ENCODE measurements at regions not wholly inside any gene's neighbourhood (a gene's known extent, or its start where the extent isn't known, plus 50 kb on each side); places are given as distances from the start of the nearest gene placed in this dataset.
"Not testable (repeated sequence)": the region's sequence is repeated elsewhere in the genome, so short reads cannot be mapped to it uniquely, and the experiment has no call there.

- DNase-seq (ENCODE audit: low spot score) = no peak
These were observed 302.9 kb upstream of the MBL2 start for GRCh38 chr10:53075469-53075868.

DNA sequence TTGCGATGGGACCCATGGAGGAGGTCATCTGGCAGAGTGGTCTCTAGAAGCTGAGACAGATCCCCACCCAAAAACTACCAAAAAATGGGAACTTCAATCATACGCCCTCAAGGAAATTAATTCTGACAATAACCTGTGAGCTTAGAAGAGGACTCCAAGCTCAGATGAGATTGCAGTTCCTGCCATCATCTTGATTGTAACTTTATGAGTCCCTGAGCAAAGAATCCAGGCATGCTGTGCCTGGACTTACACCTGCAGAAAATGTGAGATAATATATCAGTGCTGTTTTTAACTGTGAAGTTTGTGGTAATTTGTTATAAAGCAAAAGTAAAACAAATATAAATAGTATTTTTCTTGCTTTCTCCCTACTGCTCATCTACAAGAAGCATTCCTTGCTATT, 299.6 kb upstream of the MBL2 start:
- no peak for DNase-seq (ENCODE audit: low spot score)

- DNase-seq (ENCODE audit: low spot score) = no peak
These were observed 299.0 kb upstream of the MBL2 start for GRCh38 chr10:53071505-53072125.

DNA sequence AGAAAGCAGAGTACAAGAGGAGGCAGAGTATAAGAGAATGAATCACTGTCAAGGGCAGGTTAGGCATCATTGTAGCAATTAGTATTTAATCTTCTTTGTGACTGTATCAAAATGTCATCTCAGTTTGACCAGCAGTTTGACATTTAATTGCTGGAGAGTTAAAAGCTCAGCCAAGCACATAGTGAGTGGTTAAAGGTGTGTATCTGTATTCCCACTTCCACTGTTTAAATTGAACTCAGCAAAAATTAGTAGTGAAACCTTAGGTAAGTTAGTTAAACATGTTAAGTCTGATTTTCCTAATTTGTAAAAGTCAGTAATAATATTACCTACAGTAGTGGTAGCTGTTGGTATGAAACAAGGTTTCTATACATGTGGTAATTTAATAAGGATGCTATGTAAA, 296.4 kb upstream of the MBL2 start:
- no peak for DNase-seq (ENCODE audit: low spot score)

GRCh38 chr10:53064614-53065013, 292.0 kb upstream of the MBL2 start:
- DNase-seq (ENCODE audit: low spot score) = no peak

GRCh38 chr10:53063805-53064204, 291.2 kb upstream of the MBL2 start:
- no peak for DNase-seq (ENCODE audit: low spot score)

GRCh38 chr10:53052521-53053164, 280.1 kb upstream of the MBL2 start:
- no peak for DNase-seq (ENCODE audit: low spot score)

DNA sequence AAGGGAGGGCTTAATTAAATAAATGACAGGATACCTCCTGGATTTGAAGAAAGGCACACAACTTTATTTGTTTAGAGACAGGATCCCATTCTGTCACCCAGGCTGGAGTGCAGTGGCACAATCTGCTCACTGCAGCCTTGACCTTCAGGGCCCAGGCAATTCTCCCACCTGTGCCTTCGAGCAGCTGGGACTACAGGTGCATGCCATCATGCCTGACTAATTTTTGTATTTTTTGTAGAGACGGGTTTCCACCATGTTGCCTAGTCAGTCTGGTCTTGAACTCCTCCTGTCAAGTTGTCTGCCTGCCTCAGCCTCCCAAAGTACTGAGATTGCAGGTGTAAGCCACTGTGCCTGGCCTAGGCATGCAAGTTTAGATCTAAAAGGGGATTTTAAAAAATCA, 272.7 kb upstream of the MBL2 start:
- no peak for DNase-seq (ENCODE audit: low spot score)

GRCh38 chr10:53035823-53036222, 263.2 kb upstream of the MBL2 start:
- not testable (repeated sequence) for DNase-seq (ENCODE audit: low spot score)

DNA sequence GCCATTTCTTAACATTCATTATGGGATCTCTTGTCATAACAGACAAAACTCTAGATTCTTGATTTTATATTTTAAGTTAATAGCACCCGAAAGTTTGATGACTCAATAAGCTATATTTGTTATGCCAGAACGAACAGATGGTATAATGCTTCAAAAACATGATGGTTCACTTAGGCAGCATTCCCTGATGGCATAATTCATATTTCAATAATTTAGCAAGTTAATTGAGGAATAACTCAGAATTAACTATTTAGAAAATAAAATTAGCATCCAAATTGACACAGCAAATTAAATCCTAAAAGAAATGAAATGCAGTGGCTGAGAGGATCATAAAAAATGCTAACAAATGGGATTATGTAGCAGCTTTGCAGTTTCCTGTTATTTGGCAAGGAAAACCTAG, 260.8 kb upstream of the MBL2 start:
- DNase-seq (ENCODE audit: low spot score) = no peak

- peak; percentile 43 for DNase-seq (ENCODE audit: low spot score)
These were observed 257.6 kb upstream of the MBL2 start for GRCh38 chr10:53029872-53030849.

- DNase-seq (ENCODE audit: low spot score) = no peak
These were observed 256.9 kb upstream of the MBL2 start for GRCh38 chr10:53029449-53029848.

- not testable (repeated sequence) for DNase-seq (ENCODE audit: low spot score)
These were observed 253.2 kb upstream of the MBL2 start for GRCh38 chr10:53025765-53026164.

DNA sequence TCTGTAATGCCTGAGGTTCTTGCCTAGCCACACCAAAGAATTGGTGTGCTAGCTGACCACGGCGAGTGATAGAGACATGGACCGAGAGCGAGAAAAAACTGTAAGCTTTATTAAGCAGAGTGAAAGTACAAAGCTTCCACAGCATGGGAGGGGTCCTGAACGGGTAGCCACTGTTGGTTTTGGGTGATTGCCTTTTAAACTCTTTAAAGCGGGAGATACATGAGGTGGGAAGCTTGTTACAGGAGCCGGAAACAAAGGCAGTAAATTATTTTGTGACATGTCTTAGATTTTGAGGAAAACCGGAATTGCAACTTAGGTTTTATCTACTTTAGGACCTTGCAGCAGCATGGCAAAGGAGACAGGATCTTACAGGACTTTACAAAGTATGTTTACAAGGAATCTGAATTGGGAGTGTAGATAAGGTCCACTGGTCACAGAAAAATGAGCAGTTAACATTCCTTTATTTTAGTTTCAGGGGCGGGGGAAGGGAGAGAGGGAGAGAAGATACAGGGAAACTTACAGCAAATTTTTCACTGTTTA, 252.7 kb upstream of the MBL2 start:
- no peak for DNase-seq (ENCODE audit: low spot score)

DNA sequence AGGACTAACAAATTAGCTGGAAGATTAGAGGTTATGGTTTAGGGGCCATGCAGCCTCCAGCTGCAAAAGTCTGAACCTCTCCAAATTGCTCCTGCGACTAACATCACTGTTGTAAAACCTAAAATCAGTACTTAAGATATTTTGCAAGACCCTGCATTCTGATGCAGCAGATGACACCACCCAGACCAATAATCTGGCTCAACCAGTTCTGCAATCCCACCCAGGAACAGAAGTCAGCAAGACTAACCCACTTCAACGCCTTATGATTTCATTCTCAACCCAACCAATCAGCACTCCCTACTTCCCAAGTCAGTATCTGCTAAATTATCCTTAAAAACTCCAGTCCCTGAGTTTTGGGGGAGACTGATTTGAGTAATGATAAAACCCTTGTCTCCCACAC, 250.8 kb upstream of the MBL2 start:
- DNase-seq (ENCODE audit: low spot score) = no peak

- DNase-seq (ENCODE audit: low spot score) = no peak
These were observed 250.1 kb upstream of the MBL2 start for GRCh38 chr10:53022611-53023088.

- DNase-seq (ENCODE audit: low spot score) = no peak
These were observed 240.7 kb upstream of the MBL2 start for GRCh38 chr10:53013201-53013810.

DNA sequence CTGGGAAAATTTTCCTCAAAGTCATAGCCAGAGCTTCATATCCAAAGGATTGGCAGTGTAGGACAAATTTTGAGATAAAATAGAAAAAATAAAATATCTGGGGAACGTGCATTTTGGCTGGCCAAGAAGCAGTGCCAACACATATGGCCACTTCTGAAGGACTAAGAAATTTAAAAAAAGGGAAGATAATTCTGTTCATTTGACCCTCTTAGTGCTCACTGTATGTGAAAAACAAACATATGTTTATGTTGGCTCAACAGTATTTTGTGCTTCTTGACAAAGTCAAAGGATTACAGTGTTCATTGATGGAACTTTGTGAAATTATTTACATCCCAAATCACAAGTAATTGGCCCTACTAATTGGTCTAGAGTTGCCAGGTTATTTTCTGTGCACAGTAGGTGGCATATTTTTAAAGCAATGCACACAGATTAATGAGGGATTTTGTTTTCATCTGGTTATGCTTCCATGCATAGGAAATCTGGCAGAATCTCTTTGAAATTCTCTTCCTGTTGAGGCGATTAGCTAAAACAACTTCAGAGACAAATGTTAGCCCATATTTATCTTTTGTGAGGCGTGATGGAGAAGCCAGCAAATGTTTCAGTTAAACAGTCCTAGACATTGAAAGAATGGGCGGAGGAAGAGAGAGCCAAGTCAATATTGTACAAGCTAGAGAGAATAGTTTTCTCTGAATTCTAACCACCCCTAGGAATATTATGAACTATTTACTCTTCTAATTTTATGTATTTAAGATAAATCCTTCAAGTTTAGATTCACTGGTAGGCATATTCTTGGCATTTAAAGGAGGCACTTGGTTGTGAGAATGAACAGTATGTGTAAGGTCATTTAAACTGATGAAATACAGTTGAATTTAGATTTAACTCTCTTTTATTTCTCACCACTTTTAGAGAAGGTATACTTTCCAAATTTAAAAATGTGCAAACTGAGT, 237.7 kb upstream of the MBL2 start:
- no peak for DNase-seq (ENCODE audit: low spot score)

DNA sequence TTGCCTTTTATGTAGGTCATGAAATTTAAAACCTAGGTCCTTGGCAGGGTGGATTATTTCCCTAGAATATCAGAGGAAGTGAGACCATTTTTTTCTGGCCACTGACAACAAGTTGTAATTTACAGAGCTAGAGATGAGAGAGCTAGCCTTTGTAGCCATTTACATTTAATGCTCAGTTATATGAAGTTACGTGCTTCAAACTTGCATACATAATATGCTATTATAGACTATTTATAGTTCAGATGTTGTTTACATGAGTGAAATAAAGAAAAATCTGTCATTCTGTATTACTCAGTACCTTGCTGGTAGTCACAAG, 234.9 kb upstream of the MBL2 start:
- no peak for DNase-seq (ENCODE audit: low spot score)

GRCh38 chr10:53006663-53007526, 234.3 kb upstream of the MBL2 start:
- no peak for DNase-seq (ENCODE audit: low spot score)

All from RKO (cell line).